GM18873 (cell line): ENCODE measurements at regions not wholly inside any gene's neighbourhood (a gene's known extent, or its start where the extent isn't known, plus 50 kb on each side); places are given as distances from the start of the nearest gene placed in this dataset.
"Not testable (repeated sequence)": the region's sequence is repeated elsewhere in the genome, so short reads cannot be mapped to it uniquely, and the experiment has no call there.

ENCODE experiments used
- ATAC-seq: cut with Tn5 transposase; IDR thresholded peaks from one replicate; pipeline ENCODE4 v1.9.1; 2021; ENCODE audit warnings: mild to moderate bottlenecking, moderate library complexity, moderate number of reproducible peaks; ENCODE audit not compliant: unreplicated experiment, low FRiP score

DNA sequence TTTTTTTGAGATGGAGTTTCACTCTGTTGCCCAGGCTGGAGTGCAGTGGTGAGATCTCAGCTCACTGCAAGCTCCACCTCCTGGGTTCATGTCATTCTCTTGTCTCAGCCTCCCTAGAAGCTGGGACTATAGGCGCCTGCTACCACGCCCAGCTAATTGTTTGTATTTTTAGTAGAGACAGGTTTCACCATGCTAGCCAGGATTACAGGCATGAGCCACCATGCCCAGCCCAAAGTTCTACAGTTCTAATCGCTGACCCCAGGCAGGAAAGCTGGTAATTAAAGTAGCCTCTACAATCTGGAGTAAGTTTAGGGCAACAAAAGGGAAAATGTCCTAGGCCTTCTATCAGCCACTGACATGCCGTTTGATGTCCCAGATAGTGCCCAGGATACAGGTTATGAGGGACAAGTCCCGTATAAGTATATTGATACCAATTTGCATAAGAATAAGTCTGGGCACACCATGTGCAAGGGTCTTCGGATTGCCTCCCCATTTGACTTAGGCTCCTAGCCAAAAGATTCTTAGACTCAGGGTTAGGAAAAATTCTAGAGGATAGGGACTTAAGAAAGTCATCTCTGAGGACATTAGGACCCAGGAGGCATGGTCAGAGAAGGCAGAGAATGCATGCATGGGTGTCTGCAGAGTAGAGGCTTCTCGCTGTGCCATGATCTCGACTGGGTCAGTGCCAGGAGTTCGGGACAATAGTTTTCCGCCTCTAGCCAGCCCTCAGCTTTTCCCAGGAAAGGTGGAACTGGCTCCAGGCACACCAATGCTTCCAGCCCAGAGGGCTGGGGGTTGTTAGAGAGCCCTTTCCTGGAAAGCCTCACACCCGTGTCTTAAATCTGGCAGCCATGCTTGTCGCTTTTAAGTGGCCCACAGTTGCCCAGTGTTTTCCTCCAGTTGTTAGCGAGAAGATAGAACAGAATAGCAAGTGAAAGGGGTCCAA, 1111.1 kb downstream of the TAF11L14 start:
- ATAC-seq = peak; percentile 29

DNA sequence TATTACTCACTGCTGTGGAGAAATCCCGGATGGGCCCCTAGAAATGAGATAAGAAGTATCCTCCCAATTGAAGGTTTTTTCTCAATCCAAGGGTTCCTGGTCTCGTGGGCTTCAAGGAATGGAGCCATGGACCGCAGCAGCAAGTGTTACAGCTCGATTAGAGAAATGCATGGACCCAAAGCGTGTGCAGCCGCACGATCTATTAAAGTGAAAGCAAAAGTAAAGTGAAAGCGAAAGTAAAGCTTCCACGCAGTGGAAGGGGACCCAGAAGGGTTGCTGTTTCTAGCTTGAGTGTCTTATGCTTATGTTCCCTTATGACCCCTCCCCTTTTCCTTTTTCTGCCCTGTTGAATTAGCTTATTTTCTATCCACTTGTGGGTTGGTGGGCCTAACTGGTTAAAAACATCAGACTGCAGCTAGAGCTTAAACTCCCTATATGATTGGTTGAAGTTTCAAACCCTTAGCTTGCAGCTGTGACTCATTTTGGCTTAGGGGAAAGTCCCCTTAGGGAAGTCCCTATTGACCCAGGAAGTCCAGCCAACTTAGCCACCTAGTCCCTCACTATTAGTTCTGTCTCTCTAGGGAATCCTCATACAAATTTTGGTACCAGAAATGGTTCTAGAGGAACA, 1111.8 kb downstream of the TAF11L14 start:
- peak; percentile 65 for ATAC-seq

DNA sequence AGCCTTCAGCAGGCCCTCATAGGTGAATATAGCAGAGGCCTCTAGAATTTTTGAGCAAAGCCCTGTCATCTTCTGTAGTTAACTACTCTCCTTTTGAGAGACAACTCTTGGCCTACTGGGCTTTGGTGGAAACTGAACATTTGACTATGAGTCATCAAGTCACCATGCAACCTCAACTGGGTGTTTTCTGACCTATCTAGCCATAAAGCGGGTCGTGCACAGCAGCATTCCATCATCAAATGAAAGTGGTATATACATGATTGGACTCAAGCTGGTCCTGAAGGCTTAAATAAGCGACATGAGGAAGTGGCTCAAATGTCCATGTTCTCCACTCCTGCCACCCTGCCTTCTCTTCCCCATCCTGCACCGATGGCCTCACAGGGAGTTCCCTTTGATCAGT, 1115.5 kb downstream of the TAF11L14 start:
- ATAC-seq = peak; percentile 48

DNA sequence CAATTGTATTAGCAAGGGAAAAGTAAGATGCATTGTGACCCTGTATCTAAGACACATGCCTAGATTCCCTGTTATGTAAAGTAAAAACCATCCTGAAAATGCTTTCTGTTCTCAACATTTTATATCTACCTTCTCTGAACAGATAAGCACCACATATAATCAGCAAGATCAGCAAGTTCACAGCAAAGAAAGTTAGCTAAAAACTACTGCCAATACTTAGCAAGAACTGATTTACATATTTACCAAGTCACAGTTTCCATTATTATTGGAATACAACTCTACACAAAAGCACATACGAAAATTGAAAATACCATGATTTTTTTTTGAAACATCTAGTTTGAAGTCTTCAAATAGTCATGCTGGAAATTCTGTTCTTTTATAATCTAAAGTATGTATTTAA, 1118.1 kb downstream of the TAF11L14 start:
- no peak for ATAC-seq

DNA sequence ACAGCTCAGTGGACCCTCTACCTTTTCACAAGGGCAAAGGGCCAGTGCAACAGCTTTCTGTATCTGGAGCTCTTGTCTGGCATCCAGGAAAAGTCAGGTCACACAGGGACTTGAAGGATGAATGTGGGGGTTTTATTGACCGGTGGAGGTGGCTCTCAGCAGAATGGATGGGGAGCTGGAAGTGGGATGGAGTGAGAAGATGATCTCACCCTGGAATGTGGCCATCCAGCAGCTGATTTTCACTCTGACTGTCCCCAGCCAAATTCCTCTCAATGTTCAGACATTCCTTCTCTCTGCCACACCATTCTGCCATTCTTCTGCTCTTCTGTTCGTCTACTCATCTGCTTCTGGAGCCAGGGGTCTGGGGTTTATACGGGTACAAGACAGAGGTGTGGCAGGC, 1119.9 kb downstream of the TAF11L14 start:
- no peak for ATAC-seq

DNA sequence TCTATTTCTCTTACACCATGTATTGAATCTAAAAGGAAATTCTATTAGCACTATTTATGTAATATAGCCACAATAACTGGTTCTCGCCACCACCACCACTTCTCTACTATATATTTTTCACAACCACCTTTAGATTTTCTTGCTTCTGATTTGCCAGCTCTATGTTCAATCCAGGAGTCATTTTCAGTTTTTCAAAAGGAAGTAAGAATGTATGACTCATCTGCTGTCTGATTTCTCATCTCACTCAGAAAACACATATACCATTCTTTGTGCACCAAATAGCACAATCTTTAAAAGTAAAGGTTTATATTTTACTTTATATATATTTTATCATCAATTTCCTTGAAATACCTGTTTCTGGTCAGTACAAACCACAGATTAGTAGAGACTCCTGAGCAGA, 1127.5 kb downstream of the TAF11L14 start:
- peak; percentile 63 for ATAC-seq

DNA sequence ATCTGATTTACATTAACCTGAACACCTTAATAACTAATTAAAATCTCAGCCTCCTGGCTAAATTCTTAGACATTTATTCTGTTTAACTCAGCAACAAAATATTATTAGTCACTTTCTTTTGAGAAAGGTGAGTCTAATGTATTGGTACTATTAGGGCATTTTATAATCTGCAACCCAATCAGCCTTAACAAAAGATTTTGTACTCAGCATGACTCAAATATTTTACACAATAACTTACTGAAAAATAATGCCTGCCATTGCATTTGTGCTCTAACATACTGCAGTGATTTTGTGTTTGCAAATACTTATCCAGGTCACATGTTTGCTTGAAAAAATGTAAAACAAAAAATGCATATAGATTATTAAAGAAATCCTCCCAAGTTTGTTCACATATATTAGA, 1129.9 kb downstream of the TAF11L14 start:
- no peak for ATAC-seq

DNA sequence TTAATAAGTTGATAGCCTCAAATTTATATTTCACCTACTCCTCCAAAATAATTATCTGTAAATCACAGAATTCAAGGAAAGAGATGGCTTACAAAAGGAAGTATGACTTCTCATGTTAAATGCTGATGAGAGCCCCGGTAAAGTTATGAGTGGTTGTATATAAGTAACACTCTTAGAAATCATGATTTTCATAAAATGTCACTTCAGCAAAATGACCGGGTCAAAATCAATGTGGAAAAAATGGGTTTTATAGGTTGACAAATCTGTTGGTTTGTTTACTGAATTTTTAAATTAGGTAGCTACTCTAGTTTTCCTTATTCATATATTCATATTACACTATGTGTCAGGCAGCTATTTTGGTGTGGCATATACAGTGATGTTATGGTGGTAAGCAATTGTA, 1131.0 kb downstream of the TAF11L14 start:
- no peak for ATAC-seq

DNA sequence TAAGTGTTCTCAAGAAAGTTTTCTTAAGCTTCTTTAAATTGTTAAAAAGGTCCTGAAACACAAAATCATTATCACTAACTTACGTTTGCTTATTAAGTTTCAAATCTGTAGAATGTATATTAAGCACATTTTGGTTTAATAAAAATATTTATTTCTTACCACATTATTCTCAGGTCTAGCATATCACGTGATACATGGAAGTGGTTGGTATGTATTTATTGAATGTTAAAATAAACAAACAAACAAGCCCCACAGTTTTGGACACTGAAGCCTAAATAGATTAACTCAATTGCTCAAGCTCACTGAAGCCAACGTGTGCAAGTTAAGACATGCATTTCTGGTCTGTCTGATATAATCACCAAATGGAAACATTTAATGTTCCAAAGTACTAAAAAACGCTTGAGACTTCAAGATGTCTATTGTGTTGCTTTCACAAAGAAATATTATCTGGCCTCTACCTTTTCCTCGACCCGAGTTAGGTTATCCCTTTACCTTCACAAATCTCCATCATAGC, 1136.9 kb downstream of the TAF11L14 start:
- no peak for ATAC-seq

DNA sequence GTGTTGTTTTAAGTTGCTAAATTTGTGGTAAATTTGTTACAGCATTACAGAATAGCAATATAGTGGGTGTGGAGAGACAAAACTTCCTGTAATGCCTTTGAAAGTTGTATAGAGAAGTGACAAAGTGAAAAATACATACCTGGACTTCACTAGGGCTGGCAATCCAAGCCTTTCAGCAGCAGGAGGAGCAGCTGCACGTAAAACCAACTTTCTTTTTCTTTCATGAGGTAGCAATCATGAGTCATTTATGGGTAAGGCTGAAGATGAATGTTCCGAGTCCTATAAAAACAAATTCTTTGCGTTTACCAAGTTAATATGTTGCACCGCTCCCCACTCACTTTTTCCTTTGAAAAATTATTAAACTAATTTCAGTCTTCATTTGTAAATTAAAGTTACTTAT, 1138.2 kb downstream of the TAF11L14 start:
- no peak for ATAC-seq

DNA sequence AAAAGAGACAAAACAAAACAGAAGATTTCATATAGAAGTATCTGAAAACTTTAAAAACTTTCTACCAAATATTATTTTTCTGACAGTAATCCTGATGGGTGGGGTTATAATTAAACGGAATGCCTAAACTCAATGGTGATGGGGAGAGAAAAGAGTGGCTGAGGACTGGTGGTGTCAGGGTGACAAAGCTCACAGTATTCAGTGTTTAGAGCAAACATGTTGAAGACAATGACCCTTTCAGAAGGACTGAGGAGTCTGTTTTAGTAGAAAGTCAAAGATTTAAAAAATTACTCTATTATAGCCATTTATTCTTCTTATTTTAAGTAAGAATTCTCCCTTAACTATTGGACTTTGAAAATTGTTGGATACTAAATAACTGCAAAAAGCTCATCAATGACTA, 1144.0 kb downstream of the TAF11L14 start:
- ATAC-seq = no peak

DNA sequence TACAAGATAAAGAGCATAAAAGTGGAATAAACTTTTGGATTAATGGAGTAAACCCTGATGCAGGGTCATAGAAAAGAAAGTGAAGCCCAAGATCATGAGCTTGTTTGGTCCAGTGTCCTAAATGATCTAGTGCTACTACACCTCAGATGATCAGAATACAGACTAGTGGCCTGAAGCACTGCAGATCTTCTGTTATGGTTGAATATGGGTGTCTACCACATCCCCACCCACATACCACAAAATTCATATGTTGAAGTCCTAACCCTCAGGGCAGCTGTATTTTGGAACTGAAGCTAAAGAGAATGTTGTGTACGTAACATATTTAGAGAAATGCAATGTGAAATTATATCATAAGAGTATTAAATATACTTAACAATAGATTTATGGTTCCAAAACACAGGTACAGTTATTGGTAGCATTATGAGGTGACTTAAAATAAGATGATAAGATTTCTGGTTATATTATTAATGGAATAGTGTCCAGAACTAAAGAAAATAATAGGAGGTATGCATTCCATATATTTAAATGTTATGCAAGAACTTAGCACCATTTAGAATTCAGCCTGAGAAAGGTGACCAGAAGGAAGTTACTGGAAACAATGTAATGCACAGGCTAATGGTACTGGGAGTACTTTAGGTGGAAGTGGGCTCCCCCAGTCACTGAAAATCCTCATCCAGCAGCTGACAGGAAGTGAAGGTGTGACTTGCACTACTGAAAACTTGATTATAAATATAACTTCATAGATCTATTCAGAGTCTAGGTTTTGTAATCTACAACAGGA, 1155.1 kb downstream of the TAF11L14 start:
- no peak for ATAC-seq

DNA sequence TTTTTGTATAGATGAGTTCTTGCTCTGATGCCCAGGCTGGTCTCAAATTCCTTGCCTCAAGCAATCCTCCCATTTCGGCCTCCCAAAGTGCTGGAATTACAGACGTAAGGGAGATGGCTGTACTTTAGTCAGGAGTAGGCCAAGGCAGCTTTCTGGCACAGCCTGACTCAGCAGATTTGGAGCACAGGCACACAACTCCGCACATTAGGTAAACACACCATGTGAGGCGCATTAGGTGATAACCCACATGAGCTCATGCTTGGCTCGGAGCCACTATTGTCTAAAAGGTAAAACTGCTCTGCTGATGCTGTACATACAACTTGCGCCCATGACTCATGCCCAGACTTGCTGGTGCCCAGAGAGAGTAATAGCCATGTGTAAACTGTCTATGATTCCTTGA, 1157.9 kb downstream of the TAF11L14 start:
- no peak for ATAC-seq

DNA sequence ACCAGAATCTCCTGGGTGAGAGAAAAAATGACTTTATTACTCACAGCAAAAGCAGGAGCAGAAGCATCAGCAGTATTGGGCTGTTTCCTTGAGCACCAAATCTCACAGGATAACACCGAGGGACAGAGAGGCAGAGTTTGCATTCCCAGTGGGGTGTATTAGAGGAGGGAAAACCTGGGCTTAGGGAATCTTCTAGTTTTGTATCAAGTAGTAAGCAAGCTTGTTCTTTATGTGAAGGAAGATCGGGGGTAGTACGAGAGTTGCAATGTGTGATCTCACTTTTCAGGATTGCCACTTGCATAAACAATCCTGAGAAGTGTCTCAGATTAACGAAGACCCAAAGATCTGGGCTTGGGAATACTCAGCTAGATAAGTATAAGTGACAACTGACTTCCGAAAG, 1163.0 kb downstream of the TAF11L14 start:
- no peak for ATAC-seq

DNA sequence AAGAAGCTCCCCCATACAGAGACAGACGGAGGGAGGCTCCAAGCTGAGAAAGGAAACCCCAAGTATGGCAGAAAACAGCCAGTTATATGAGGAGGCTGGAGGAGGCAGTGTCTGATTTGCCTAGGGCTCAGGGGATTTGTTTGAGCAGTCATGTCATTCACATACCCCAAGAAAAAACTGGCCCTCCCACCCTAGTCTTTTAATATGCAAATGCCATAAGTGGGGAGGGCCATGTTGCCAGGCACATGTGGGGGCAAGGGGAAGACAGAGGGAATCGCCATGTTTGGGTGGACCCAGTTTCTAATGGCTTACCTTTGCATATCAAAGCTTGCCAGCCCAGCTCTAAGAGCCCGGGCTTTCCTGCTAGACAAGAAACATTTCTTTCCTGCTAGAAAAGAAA, 1163.8 kb downstream of the TAF11L14 start:
- ATAC-seq = no peak

DNA sequence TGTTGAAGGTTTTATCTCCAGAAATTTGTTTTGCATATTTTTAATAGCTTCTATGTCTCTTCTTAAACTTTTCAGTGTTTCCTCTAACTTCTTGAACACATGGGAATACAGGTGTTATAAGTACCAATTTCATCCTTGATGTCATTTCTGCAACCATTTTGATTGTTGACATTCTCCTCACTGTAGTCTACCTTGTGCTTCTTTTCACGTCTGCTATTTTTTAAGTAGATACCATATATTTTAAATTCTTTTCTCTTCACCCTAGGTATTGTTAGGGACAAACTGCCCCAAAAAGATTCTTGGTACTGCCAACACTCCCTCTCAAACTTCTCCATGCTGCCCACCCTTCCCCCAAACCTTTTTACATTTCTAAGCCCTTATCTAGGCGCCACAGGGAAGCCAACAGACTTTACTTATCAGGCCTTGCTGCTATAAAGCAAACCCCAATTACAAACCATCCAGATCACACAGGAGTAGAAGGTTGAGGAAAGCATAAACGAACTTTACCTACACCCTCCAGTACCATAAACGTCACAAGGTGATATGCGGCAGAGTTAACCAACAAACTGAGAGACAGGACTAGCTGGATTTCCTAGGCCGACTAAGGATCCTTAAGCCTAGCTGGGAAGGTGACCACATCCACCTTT, 1165.3 kb downstream of the TAF11L14 start:
- ATAC-seq = no peak

DNA sequence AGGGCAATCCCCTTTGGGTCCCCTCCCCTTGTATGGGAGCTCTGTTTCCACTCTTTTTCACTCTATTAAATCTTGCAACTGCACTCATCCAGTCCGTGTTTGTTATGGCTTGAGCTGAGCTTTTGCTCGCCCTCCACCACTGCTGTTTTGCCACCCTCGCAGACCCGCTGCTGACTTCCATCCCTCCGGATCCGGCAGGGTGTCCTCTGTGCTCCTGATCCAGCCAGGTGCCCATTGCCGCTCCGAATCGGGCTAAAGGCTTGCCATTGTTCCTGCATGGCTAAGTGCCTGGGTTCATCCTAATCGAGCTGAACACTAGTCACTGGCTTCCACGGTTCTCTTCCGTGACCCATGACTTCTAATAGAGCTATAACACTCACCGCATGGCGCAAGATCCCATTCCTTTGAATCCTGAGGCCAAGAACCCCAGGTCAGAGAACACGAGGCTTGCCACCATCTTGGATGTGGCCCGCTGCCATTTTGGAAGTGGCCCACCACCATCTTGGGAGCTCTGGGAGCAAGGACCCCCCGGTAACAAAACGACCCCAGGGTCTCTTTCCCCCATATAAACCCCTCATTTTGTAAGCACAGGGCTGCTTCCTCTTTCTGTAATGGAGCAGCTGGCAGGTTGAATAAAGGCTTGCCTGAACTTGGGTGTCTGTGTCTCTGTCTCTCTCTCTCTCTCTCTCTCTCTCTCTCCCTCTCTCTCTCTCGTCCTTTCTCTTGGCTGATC, 1166.2 kb downstream of the TAF11L14 start:
- no peak for ATAC-seq

DNA sequence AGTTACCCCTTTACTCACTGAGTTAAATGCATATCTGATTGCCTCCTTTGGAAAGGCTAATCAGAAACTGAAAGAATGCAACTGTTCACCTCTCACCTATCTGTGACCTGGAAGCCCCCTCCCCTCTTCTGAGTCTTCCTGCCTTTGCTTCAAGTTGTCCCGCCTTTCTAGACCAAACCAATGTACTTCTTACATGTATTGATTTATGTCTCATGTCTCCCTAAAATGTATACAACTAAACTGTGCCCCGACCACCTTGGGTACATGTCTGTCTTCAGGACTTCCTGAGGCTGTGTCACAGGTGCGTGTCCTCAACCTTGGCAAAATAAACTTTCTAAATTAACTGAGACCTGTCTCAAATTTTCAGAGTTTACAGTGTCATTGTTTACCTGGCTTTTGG, 1167.2 kb downstream of the TAF11L14 start:
- not testable (repeated sequence) for ATAC-seq

DNA sequence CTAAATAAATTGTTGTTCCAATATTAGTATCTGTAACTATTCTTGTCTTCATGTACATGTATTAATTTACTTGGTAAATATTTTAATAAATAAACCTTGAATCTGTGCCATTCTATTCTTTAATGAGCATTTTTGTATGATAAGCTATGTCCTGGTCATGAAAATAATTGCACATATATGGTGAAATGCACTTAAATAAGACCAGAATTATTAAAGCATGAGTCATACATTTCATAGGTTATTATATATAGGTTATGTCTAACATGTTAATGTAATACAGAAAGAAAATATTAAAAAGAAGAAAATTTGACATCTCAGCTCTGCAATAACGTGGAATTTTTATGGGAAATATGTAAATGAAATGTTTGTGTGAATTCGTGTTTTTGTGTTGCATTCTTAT, 1168.1 kb downstream of the TAF11L14 start:
- ATAC-seq = no peak

DNA sequence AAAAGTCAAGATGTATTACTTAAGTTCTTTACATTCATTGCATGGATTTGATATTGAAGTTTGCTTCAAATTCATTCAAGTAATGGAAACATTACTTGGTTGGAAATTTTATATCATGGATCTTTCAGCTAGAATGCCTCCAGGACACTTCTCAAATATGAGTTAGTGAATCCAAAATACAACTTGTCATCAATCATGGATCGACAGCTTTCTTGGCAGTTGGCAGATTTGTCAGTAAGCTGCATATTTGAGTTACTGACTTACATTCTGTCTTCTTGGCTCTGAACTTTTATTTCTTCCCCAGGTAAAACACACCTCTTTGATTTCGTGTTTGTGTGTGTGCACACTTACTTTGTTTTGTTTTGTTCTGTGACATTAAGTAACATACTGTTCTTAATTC, 1171.1 kb downstream of the TAF11L14 start:
- no peak for ATAC-seq
